ENCODE measurements at regions not wholly inside any gene's neighbourhood (a gene's known extent, or its start where the extent isn't known, plus 50 kb on each side); places are given as distances from the start of the nearest gene placed in this dataset.

- Histone ChIP-seq H3K9me3 (ENCODE audit: insufficient read depth, low read length) (no peaks in the 10 kb centered on the region), H3K4me2 (ENCODE audit: low read depth, low read length, poor library complexity, severe bottlenecking) (no peak overlapping the region), H3K4me3 (ENCODE audit: insufficient read depth, low read length, poor library complexity, severe bottlenecking) (no peak overlapping the region), H3K27ac (ENCODE audit: low read depth, low read length) (no peak overlapping the region), H2AFZ (ENCODE audit: low read depth, low read length, severe bottlenecking) (no peak overlapping the region), H3K27me3 (ENCODE audit: low read length) (no peaks in the 10 kb centered on the region), H3K9me2 (replicated peaks; ENCODE audit: insufficient read depth, low read length) (no peaks in the 10 kb centered on the region), H3K36me3 (ENCODE audit: low read length) (no peaks in the 10 kb centered on the region), H3F3A (ENCODE audit: insufficient read depth) (no peaks in the 10 kb centered on the region), H3K79me2 (ENCODE audit: insufficient read depth, low read length) (no peaks in the 10 kb centered on the region), H4K20me1 (ENCODE audit: low read depth, low read length) (no peaks in the 10 kb centered on the region), H3K9ac (ENCODE audit: low read length) (no peak overlapping the region)
- TF ChIP-seq EZH2phosphoT487 (conservative IDR thresholded peaks at IDR 0.05; ENCODE audit: low read length) (no peak), CTCF (IDR thresholded peaks at IDR 0.05; ENCODE audit: insufficient read depth, low read length, poor library complexity, severe bottlenecking) (no peak)
These were observed 140.8 kb downstream of the CHRM3 start for GRCh38 chr1:239527051-239527693.

- Histone ChIP-seq H2AFZ (ENCODE audit: low read depth, low read length, severe bottlenecking) (no peak overlapping the region), H3K9ac (ENCODE audit: low read length) (no peak overlapping the region), H4K20me1 (ENCODE audit: low read depth, low read length) (no peaks in the 10 kb centered on the region), H3K9me2 (replicated peaks; ENCODE audit: insufficient read depth, low read length) (no peaks in the 10 kb centered on the region), H3K79me2 (ENCODE audit: insufficient read depth, low read length) (no peaks in the 10 kb centered on the region), H3K4me3 (ENCODE audit: insufficient read depth, low read length, poor library complexity, severe bottlenecking) (no peak overlapping the region), H3K27me3 (ENCODE audit: low read length) (no peaks in the 10 kb centered on the region), H3F3A (ENCODE audit: insufficient read depth) (no peaks in the 10 kb centered on the region), H3K27ac (ENCODE audit: low read depth, low read length) (no peak overlapping the region), H3K9me3 (ENCODE audit: insufficient read depth, low read length) (no peaks in the 10 kb centered on the region), H3K36me3 (ENCODE audit: low read length) (no peaks in the 10 kb centered on the region), H3K4me2 (ENCODE audit: low read depth, low read length, poor library complexity, severe bottlenecking) (no peak overlapping the region)
- TF ChIP-seq EZH2phosphoT487 (conservative IDR thresholded peaks at IDR 0.05; ENCODE audit: low read length) (no peak), CTCF (IDR thresholded peaks at IDR 0.05; ENCODE audit: insufficient read depth, low read length, poor library complexity, severe bottlenecking) (no peak)
These were observed 149.9 kb downstream of the CHRM3 start for GRCh38 chr1:239536165-239536849.

GRCh38 chr1:239537795-239538194 lies 151.4 kb downstream of the CHRM3 start:
- Histone ChIP-seq H3K27ac (ENCODE audit: low read depth, low read length) (no peak overlapping the region), H3K9me3 (ENCODE audit: insufficient read depth, low read length) (no peaks in the 10 kb centered on the region), H3F3A (ENCODE audit: insufficient read depth) (no peaks in the 10 kb centered on the region)

More at GRCh38 chr1:239537795-239538194, 151.4 kb downstream of the CHRM3 start:
- no peaks in the 10 kb centered on the region for H4K20me1 ChIP-seq (ENCODE audit: low read depth, low read length)
- no peaks in the 10 kb centered on the region for H3K9me2 ChIP-seq (replicated peaks; ENCODE audit: insufficient read depth, low read length)
- H2AFZ ChIP-seq (ENCODE audit: low read depth, low read length, severe bottlenecking), result no peak overlapping the region
- TF ChIP-seq EZH2phosphoT487 (conservative IDR thresholded peaks at IDR 0.05; ENCODE audit: low read length) (no peak), CTCF (IDR thresholded peaks at IDR 0.05; ENCODE audit: insufficient read depth, low read length, poor library complexity, severe bottlenecking) (no peak)
- H3K4me3 ChIP-seq (ENCODE audit: insufficient read depth, low read length, poor library complexity, severe bottlenecking), result no peak overlapping the region
- no peaks in the 10 kb centered on the region for H3K79me2 ChIP-seq (ENCODE audit: insufficient read depth, low read length)
- no peak overlapping the region for H3K9ac ChIP-seq (ENCODE audit: low read length)
- H3K27me3 ChIP-seq (ENCODE audit: low read length), result no peaks in the 10 kb centered on the region
- no peak overlapping the region for H3K4me2 ChIP-seq (ENCODE audit: low read depth, low read length, poor library complexity, severe bottlenecking)
- no peaks in the 10 kb centered on the region for H3K36me3 ChIP-seq (ENCODE audit: low read length)
